Epidermal melanocyte (primary cell): ENCODE measurements at regions not wholly inside any gene's neighbourhood (a gene's known extent, or its start where the extent isn't known, plus 50 kb on each side); places are given as distances from the start of the nearest gene placed in this dataset.
"Not testable (repeated sequence)": the region's sequence is repeated elsewhere in the genome, so short reads cannot be mapped to it uniquely, and the experiment has no call there.

Experiments used
- DNase-seq: peaks from one replicate; pipeline ENCODE4 v3.0.0; 2011; ENCODE audit warnings: low spot score; ENCODE audit not compliant: insufficient read length

DNA sequence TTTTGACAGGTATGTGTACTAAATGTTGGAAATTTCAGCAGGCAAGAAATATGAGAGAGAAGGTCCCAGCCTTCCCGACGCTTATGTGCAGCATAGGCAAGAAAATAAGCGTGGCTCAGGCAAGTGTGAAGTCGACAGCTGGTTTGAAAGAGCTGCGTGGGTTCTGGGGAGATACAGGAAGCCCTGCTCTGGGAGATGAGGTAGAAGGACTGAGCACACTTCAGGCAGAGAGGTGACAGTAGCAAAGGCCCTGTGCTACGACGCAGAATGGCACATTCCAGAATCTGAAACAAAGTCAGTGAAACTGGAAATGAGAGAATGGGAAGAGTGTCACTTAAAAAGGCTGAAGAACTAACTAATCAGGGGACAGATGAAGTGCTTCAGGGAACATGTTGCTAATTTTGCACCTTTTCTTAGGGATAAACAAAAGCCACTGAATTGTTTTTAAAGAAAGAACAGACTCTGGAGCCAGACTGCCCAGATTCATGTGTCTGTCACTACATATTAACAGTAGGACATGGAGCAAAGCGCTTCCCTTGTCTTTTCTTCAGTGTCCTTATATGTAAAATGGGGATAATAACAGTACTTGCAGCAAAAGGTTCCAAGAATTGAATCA lies 160.1 kb downstream of the SPRY2 start:
- no peak for DNase-seq

DNA sequence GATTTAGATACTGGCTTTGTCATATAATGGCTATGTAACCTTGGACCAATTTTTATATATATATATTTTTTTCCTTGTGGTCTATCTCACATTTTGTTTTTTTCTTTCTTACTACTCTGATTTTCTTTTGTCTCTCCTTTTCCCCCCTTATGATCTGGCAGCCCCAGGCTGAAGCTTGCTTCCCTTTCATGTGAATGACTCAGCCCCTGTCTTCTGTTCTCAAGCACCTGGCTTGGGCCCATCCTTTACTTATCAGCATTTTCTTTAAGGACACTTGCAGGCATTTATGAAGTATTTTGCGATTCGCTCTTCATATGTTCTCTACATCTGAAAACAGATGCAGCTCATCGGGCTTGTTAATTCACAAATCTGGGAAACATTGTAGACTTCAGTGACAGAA lies 163.6 kb downstream of the SPRY2 start:
- DNase-seq: no peak

DNA sequence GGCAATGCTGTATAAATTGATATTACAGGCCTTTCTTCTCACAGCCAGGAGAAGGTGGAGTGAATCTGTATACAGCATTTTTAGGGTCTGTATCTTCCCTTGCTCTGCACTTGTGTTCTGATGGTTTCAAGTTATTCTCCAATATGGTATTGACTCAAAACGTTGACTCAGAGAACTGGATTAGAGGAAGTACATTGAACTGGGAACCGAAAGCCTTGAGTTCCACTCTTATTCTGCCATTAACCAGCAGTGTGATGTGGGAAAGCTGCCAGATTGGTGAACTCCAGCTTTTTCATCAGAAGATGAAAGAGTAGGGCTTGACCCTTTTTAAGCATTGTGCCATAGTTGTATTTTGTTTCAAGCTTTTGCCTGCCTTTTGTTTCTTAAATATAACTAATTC lies 167.7 kb downstream of the SPRY2 start:
- no peak for DNase-seq

DNA sequence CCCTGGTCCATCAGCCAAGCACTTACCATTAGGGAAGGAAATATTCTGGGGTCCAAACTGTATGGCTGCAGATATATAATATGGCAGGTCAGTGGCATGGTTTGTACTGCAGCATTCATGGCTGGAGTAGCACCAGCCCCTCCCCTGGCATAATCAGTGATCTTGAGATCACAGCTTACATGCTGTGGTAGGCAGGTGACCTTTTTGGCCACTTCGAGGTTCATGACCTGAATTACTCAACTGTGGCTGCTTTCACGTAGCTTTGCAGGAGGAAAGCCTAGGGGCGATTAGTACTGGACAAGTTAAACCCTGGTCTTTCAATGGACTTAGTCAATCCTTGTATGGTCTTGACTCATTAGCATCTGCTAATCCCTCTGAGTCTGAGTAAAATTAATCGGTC lies 169.8 kb downstream of the SPRY2 start:
- no peak for DNase-seq

DNA sequence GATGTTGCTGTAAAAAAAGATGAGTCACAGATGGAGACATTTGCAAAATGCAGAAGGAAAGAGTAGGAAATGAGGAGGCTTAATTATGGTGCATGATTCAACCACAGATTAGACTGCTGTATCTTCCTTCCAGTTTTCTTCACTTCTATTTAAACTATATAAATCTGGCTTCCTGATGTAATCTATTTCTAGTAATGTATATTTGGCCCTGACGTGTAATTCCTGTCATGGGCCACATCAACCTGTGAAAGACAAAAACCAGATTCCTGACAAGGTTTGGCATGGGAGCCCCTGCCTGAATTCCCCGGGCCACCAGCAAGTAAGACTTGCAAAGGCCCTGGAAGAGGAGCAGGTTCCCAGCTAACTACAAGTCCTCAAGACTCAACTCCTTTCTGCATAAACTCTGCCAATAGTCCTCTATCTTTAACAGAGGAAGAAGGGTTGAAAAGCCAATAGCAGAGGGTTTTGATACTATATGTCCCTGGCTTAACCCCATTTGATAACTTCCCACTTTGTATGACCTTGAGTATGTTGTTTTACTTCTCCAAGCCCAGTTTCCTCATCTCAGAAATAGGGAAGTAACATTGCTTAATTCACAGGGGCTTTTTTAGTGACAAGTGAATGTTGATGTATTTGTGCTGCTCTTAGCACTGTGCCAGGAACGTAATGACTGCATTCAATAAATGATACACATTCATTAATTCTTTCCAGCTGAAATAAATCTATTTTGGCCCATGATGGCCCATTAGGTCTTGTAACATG lies 172.7 kb downstream of the SPRY2 start:
- no peak for DNase-seq

DNA sequence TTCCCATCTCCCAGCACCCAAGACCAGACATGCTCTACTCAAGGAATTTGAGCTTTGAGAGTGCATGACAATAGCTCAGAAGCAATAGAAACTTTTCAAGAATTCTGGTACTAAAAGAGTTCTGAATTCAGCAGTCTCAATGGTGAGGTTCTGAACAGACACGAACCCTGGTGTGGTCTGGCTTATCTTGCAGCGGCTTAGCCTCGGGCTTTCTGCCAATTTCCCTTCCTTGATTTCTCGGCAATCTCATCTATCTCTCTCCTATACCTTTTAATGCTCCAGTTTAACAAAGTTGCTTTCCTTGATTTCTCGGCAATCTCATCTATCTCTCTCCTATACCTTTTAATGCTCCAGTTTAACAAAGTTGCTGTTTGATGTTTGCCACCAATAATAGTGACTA lies 174.6 kb downstream of the SPRY2 start:
- DNase-seq: no peak

DNA sequence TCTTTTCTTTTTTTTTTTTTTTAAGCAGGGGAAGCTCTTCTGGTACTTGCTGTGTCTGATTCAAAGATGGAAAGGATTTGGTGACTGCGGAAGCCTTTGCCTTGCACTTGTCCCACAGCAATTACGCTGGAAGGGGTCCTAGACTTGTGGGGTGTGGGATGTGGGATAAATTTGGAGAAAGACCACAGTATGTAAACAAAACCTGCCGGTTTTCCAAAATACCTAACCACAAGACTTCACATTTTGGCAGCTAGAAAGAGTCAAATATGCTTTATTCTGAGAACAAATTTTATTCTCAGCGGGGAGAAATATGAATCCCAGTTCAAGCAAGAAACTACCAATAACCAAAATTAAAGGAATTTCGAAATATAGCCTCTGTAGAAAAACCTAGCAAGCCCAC lies 176.5 kb downstream of the SPRY2 start:
- DNase-seq: no peak

DNA sequence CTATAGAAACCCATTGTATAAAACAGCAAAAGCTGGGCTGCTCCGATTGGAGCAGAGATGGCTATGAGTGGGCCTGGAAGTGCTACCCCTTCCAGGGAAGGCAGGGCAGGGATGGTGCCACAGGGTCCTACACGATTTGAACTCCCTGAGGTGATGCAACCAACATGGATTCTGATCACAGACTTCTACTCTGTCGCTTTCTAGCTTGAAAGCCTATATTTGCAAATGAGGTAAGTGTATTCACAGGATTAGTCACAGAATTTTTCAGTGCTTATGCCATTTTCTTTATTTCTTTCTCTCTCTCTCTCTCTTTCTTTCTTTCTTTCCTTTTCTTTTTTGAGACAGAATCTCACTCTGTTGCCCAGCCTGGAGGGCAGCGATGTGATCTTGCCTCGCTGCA lies 179.0 kb downstream of the SPRY2 start:
- DNase-seq: no peak

DNA sequence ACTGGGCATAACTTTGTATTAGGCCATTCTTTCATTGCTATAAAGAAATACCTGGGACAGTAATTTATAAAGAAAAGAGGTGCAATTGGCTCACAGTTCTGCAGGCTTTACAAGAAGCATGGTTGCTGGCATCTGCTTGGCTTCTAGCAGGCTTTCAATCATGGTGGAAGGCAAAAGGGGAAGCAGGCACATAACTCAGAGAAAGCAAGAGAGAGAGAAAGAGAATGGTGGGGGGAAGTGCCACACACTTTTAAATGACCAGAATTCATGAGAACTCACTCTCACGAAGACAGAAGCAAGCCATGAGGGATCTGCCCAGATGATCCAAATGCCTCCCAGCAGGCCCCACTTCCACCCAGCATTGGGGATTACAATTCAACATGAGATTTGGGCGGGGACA lies 179.7 kb downstream of the SPRY2 start:
- no peak for DNase-seq

DNA sequence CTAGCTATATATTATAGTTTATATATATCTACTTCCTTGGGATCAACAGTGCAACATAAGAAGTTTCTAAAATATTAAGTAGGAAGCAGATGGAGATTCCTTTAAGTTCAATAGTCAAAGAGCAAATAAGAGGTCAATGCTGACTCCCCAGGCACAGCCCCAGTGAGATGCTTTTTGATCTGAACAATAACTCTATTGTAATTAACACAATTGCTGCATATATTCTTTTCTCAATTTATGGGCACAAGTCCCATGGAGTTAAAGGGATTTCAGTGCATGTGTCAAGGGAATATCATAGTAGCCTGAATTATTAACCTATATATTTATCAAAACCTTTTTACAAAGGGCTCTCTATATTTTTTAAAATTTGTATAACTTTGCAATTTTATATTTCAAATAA lies 180.8 kb downstream of the SPRY2 start:
- DNase-seq: no peak

DNA sequence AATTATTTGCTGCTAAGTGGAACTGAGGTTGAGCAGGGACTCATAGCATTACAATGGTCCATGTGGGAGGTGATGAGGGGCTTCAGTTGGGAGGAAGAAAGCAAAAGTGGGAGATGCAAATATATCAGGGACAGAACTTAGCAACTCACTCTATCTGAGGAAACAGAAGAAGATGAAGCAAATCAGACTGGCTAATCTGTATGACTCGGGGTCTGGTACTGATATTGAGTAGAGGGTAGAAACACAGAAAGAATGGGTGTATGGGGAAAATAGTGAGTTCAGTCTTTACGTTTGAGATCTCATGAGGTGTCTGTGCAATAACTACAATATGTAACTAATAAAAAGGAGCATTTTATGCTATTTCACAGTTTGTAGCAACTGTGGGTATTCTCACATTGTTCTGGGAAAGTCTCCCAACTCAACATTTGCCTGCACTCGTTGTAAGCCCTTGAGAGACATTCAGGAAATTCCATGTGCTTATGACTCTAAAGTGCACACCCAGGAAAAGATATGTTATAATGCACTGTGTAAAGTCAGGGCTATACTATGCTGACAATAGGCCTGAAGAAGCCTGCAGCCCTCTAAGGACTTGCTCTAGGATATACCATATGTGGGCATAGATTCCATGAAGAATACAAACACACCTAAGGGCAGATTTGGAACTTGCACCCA lies 183.5 kb downstream of the SPRY2 start:
- DNase-seq: no peak

DNA sequence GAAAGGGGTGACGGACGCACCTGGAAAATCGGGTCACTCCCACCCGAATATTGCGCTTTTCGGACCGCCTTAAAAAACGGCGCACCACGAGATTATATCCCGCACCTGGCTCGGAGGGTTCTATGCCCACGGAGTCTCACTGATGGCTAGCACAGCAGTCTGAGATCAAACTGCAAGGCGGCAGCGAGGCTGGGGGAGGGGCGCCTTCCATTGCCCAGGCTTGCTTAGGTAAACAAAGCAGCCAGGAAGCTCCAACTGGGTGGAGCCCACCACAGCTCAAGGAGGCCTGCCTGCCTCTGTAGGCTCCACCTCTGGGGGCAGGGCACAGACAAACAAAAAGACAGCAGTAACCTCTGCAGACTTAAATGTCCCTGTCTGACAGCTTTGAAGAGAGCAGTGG lies 188.8 kb downstream of the SPRY2 start:
- DNase-seq: not testable (repeated sequence)

DNA sequence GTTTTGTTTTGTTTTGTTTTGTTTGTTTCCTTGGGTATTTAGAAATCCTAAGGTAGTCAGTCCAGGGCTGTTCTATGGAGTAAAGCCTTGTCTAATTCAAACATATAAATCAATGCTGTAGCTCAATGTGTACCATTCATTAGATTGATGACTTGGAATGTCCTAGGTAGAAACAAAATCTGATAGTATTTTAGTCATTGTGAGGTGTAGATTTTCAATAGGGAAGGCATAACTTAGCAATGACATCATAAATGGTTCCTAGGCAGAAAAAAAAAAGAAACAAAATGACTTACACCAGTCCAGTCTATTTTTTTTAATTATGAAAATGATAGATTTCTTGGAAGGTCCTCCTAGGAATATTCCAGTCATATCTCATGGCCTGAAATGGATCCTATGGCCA lies 189.9 kb downstream of the SPRY2 start:
- DNase-seq: no peak

DNA sequence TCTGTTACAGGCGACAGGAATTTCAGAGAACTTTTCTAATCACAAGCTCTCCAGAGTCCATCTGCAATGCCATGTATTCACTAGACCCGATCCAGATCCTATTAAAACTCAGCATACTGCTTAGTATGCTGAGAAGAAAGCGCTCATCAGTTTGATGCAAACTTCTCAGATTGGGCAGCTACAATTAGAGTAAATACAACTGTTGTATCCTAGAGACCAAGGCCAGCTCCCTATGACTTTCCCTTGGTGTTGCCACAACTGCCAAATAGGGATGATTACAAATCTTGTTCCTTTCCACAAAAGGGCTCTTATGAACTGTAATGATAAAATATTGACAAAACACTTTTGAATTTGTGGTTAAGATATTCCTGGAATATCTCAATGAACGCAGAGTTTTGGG lies 191.2 kb downstream of the SPRY2 start:
- no peak for DNase-seq

DNA sequence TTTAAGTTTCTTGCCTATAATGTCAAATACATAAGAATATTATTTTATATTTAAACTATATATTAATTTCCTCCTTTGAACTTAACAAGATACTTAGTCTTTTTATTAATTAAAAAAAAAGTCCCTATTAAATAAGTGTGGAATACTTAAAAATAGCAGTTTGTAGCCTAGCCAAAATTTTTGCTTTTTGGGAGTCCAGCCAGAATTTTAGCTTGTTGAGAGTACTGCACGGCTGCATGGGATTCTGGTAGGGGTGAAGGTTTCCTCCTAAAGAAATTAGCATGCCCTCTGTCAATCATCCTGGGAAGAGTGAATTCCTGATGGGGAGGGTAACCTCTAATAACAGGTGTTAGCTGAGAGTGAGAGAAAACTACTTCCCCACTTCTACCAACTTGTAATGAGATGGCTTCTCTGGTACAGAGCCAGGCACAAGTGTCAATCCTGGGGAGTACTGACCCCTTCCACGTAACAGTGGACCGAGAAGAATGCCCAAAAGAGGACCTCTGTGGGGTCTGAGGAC lies 195.7 kb downstream of the SPRY2 start:
- DNase-seq: no peak

DNA sequence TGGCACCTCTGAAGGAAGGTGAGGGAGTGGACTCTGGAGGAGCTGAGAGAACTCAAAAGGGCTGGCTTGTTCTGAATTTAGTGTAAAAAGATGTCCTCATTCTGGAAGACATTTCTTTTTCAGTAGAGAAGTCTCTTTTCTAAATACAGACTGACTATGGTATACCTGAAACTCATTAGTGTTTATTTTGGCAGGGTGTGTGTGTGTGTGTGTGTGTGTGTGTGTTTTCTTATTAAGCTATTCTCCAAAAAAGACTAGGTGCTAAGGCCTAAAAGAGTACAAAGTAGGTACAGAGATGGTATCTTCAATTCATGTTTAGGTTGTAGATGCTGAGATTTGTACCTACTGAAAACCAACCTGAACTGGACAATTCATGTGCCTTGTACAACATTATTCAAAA lies 196.4 kb downstream of the SPRY2 start:
- no peak for DNase-seq

DNA sequence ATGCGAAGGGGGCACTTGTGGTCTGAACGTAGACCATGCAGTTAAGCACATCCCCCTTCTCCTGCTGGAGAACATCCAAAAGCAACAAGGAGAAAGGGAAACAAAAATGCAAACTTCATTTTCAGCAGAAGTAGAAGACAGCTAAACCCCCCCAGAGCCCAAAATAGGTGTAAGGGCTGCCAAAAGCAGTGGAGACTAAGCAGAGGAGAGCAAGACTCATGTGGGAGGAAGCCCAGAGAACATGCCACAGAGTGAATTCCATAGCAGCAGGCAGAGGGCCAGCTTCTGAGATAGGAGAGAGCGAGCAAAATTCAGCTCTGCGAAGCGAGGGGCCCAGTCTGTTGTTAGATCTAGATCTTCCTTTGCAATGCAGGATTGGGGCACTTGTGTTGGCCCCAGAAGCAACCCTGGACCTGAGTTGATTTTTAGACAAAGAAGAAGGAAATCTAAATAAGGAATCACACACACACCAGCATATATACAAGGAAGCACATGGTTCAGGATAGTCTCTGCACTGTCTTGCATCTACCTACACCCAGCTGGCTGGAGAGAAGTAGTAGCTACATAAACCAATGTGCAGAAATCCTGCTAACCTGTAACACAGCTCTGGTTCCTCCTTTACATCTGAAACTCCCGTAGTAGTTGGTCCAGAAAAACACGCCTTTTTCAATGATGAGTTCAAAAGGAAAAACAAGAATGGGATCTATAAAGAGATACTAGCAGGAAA lies 199.6 kb downstream of the SPRY2 start:
- DNase-seq: no peak

DNA sequence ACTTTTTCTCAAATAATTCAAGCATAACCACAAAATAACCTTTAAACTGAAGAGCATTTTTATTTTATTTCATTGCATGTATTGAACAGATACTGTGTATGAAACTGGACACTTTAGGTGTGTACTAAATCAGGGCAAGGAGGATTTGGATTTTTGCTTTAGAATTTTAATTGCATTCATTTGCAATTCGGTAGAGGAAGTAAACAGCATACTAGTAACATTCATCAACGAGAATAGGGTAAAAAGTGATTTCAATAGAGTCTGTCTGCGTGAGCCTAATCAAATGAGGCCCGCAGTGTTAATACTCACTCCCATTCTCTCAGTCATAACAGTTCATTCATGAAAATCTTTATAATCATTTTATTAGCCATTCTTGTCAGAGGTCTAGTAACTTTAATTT lies 200.2 kb downstream of the SPRY2 start:
- DNase-seq: no peak

DNA sequence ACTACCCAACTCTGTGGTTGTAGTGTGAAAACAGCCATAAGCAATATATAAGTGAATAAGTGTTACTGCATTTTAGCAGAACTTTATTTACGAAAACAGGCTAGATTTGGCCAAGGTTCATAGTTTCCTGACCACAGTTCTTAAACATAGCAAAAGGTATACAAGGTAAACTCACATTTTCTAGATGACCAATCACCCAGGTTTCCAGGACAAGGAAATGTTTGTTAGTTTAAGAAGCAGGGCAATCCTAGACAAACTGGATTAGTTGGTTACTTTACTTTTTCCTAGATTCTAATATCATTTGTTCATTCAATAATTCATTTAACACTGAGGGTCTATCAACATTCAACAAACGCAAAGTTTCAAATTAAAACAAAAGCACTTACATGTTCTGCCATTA lies 201.7 kb downstream of the SPRY2 start:
- DNase-seq: no peak

DNA sequence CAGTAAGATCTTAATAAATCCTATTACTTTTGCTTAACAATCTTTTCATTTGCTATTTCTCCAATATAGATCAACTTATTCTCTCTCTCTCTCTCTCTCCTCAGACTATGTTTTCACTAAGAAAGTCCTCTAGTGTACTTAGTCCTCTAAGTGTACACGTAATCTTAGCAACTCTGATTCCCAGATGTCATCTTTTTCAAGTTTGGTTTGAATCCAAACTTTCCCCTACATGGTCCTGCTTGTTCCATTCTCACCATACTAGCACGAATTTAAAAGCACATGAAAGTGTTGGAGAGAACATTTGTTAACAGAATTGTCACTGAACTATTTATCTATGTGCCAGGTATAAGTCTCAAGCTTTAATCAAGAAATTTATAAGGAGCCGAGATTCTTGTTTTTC lies 202.9 kb downstream of the SPRY2 start:
- DNase-seq: no peak

DNA sequence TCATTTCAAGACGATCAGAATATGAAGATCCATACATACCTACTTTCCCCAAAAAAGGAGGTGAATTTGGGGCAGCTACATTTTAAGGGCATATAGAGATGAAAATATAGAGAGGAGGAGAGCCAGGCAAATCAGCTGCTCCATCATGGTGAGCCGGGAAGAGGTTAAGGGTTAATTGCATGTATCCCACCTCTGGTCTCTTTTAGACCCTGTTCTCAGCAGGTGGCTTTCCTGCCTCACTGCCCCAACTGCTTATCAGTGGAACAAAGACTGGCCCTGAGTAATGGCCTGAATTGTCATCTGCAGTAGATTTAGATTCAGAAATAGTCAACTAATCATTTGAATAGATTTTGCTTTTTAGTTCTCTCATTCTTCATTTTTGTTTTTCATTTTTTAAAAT lies 206.6 kb downstream of the SPRY2 start:
- no peak for DNase-seq
